ENCODE measurements at regions not wholly inside any gene's neighbourhood (a gene's known extent, or its start where the extent isn't known, plus 50 kb on each side); places are given as distances from the start of the nearest gene placed in this dataset.

GRCh38 chr2:194343167-194343566 is 1313.9 kb upstream of the SLC39A10 start:
- TF ChIP-seq CTCF (conservative IDR thresholded peaks at IDR 0.05; ENCODE audit: low read depth, low read length), result no peak
- TF ChIP-seq EZH2 (IDR thresholded peaks at IDR 0.05; ENCODE audit: low read length, unreplicated experiment), result no peak
